ENCODE measurements at regions not wholly inside any gene's neighbourhood (a gene's known extent, or its start where the extent isn't known, plus 50 kb on each side); places are given as distances from the start of the nearest gene placed in this dataset.

GRCh38 chr14:83309833-83310232 lies 1776.2 kb upstream of the SEL1L start:
- Histone ChIP-seq H3K27me3 (ENCODE audit: insufficient read depth, poor library complexity, severe bottlenecking) (peaks cover 2% of the 10 kb centered on the region), H3K27ac (ENCODE audit: poor library complexity, severe bottlenecking) (no peak overlapping the region), H3K4me3 (ENCODE audit: severe bottlenecking) (no peak overlapping the region), H3K36me3 (ENCODE audit: low read depth) (no peaks in the 10 kb centered on the region), H3K4me1 (ENCODE audit: insufficient read depth, poor library complexity, severe bottlenecking) (no peaks in the 10 kb centered on the region), H3K9me3 (ENCODE audit: severe bottlenecking) (no peaks in the 10 kb centered on the region)
- TF ChIP-seq CTCF (IDR thresholded peaks at IDR 0.05; ENCODE audit: poor library complexity, severe bottlenecking): no peak
- no peak for ATAC-seq (ENCODE audit: low read depth)
- no peak for DNase-seq (ENCODE audit: low spot score)

- DNase-seq (ENCODE audit: low spot score) (no peak), ATAC-seq (ENCODE audit: low read depth) (no peak)
- H3K9me3 ChIP-seq (ENCODE audit: severe bottlenecking): no peaks in the 10 kb centered on the region
- H3K27me3 ChIP-seq (ENCODE audit: insufficient read depth, poor library complexity, severe bottlenecking): no peaks in the 10 kb centered on the region
- no peak for TF ChIP-seq CTCF (IDR thresholded peaks at IDR 0.05; ENCODE audit: poor library complexity, severe bottlenecking)
- no peak overlapping the region for H3K27ac ChIP-seq (ENCODE audit: poor library complexity, severe bottlenecking)
- no peaks in the 10 kb centered on the region for H3K4me1 ChIP-seq (ENCODE audit: insufficient read depth, poor library complexity, severe bottlenecking)
- no peak overlapping the region for H3K4me3 ChIP-seq (ENCODE audit: severe bottlenecking)
- no peaks in the 10 kb centered on the region for H3K36me3 ChIP-seq (ENCODE audit: low read depth)
Observed at GRCh38 chr14:83312511-83312910, 1778.9 kb upstream of the SEL1L start.

- Histone ChIP-seq H3K36me3 (ENCODE audit: low read depth) (no peaks in the 10 kb centered on the region), H3K4me1 (ENCODE audit: insufficient read depth, poor library complexity, severe bottlenecking) (no peaks in the 10 kb centered on the region), H3K27ac (ENCODE audit: poor library complexity, severe bottlenecking) (no peak overlapping the region), H3K27me3 (ENCODE audit: insufficient read depth, poor library complexity, severe bottlenecking) (no peaks in the 10 kb centered on the region), H3K9me3 (ENCODE audit: severe bottlenecking) (no peaks in the 10 kb centered on the region), H3K4me3 (ENCODE audit: severe bottlenecking) (no peak overlapping the region)
- DNase-seq (ENCODE audit: low spot score) (no peak), ATAC-seq (ENCODE audit: low read depth) (no peak)
- TF ChIP-seq CTCF (IDR thresholded peaks at IDR 0.05; ENCODE audit: poor library complexity, severe bottlenecking): no peak
Observed at GRCh38 chr14:83314764-83315163, 1781.1 kb upstream of the SEL1L start.

GRCh38 chr14:83316356-83316755 lies 1782.7 kb upstream of the SEL1L start:
- peaks cover under 1% of the 10 kb centered on the region for H3K27me3 ChIP-seq (ENCODE audit: insufficient read depth, poor library complexity, severe bottlenecking)
- no peak for TF ChIP-seq CTCF (IDR thresholded peaks at IDR 0.05; ENCODE audit: poor library complexity, severe bottlenecking)
- H3K36me3 ChIP-seq (ENCODE audit: low read depth): no peaks in the 10 kb centered on the region
- H3K4me3 ChIP-seq (ENCODE audit: severe bottlenecking): no peak overlapping the region
- no peak overlapping the region for H3K27ac ChIP-seq (ENCODE audit: poor library complexity, severe bottlenecking)
- H3K9me3 ChIP-seq (ENCODE audit: severe bottlenecking): no peaks in the 10 kb centered on the region
- DNase-seq (ENCODE audit: low spot score) (no peak), ATAC-seq (ENCODE audit: low read depth) (no peak)
- H3K4me1 ChIP-seq (ENCODE audit: insufficient read depth, poor library complexity, severe bottlenecking): no peaks in the 10 kb centered on the region

GRCh38 chr14:83320837-83321236 lies 1787.2 kb upstream of the SEL1L start:
- no peaks in the 10 kb centered on the region for H3K9me3 ChIP-seq (ENCODE audit: severe bottlenecking)
- no peak for TF ChIP-seq CTCF (IDR thresholded peaks at IDR 0.05; ENCODE audit: poor library complexity, severe bottlenecking)
- no peak overlapping the region for H3K27ac ChIP-seq (ENCODE audit: poor library complexity, severe bottlenecking)
- H3K27me3 ChIP-seq (ENCODE audit: insufficient read depth, poor library complexity, severe bottlenecking): peaks cover 13% of the 10 kb centered on the region
- H3K36me3 ChIP-seq (ENCODE audit: low read depth): no peaks in the 10 kb centered on the region
- no peaks in the 10 kb centered on the region for H3K4me1 ChIP-seq (ENCODE audit: insufficient read depth, poor library complexity, severe bottlenecking)
- no peak overlapping the region for H3K4me3 ChIP-seq (ENCODE audit: severe bottlenecking)
- DNase-seq (ENCODE audit: low spot score): no peak
- no peak for ATAC-seq (ENCODE audit: low read depth)

All from RWPE2 (cell line).